Nephron (organoid): ENCODE measurements at regions not wholly inside any gene's neighbourhood (a gene's known extent, or its start where the extent isn't known, plus 50 kb on each side); places are given as distances from the start of the nearest gene placed in this dataset.
A peak's percentile ranks its signal among the peaks of the same experiment; 100 is the strongest.
"Not testable (repeated sequence)": the region's sequence is repeated elsewhere in the genome, so short reads cannot be mapped to it uniquely, and the experiment has no call there.

Source experiments
- H3K27ac Mint-ChIP-seq, 3 experiments: 2 replicates each; pipeline ENCODE4 v1.8.0; 2020; ENCODE audit warnings: mixed read lengths in 3 of 3, mild to moderate bottlenecking in 2 of 3, moderate library complexity in 1 of 3
- H3K27me3 Mint-ChIP-seq: 2 replicates; pipeline ENCODE4 v1.8.0; 2021; ENCODE audit warnings: low read depth, mild to moderate bottlenecking, moderate library complexity, mixed read lengths
- H3K36me3 Mint-ChIP-seq: 2 replicates; pipeline ENCODE4 v1.8.0; 2020; ENCODE audit warnings: low read depth, mixed read lengths
- H3K4me1 Mint-ChIP-seq: 2 replicates; pipeline ENCODE4 v1.8.0; 2020; ENCODE audit warnings: mixed read lengths
- H3K4me3 Mint-ChIP-seq, 3 experiments: 2 replicates each; pipeline ENCODE4 v1.8.0; 2020; ENCODE audit warnings: mild to moderate bottlenecking in 3 of 3, mixed read lengths in 3 of 3, moderate library complexity in 2 of 3
- H3K9me3 Mint-ChIP-seq: 2 replicates; pipeline ENCODE4 v1.8.0; 2020; ENCODE audit warnings: mixed read lengths

GRCh38 chr2:87571889-87572465, 175.9 kb upstream of the PLGLB2 start:
- H3K36me3 Mint-ChIP-seq, H3K4me3 Mint-ChIP-seq, H3K27me3 Mint-ChIP-seq, H3K4me1 Mint-ChIP-seq, H3K27ac Mint-ChIP-seq, H3K9me3 Mint-ChIP-seq: not testable (repeated sequence)

DNA sequence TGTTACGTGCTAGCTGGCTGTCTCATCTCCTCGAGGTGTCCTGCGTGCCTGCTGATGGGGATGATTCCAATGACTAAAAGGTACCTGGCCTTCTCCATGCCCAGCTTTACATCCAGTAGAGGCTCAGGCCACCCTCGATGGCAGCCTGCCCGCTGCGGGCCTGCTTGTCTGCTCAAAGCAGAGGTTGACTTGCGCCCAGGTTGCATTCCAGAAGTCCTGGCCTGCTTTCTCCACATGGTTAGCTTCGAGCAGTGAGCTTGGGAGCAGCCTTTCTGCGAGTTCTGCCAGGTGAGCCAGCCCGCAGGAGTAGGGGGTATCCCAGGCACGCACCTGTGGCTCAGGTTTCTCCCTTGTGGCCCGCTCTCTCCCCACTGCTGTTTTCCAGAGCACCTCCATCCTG, 175.0 kb upstream of the PLGLB2 start:
- H3K4me1 Mint-ChIP-seq, H3K27ac Mint-ChIP-seq, H3K36me3 Mint-ChIP-seq, H3K4me3 Mint-ChIP-seq, H3K27me3 Mint-ChIP-seq, H3K9me3 Mint-ChIP-seq: not testable (repeated sequence)

DNA sequence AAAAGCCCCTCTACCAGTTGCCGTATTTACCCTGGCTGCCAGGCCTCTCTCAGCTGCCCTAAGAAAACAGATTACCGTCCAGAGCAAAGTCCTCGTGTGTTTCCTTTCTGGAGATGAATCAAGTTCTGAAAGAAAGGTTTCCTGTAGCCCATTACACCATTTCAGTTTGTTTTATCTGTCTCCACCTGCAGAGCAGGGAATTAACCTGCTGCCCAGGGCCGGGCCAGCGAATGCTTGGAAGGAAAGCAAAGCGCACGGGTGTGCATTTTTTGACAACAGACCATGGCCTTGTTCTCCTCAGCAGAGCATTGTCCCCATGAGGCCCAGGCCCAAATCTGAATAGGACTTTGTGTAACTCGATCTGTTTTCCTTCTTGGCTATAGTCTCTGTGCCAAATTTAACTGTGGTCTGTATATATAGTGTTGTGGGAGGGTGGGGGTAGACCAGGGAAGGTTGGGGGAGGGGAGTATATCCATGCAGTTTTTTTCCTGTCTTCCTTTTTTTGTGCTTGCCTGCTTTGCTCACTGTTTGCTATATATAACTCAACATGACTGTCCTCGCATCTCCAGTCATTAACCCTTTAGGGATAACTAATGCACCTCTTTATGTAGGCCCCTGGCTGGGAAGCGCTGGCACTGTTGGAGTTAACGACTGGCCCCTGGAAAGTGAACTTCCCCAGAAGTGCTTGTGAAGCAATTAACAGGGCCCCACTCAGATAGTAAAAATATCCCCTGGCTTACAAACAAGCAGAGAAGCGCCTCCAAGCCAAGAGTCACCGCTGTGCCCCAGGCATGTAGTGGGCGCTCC, 174.3 kb upstream of the PLGLB2 start:
- H3K27me3 Mint-ChIP-seq, H3K4me1 Mint-ChIP-seq, H3K9me3 Mint-ChIP-seq, H3K27ac Mint-ChIP-seq, H3K4me3 Mint-ChIP-seq, H3K36me3 Mint-ChIP-seq: not testable (repeated sequence)

- not testable (repeated sequence) for H3K36me3 Mint-ChIP-seq, H3K27ac Mint-ChIP-seq, H3K4me3 Mint-ChIP-seq, H3K9me3 Mint-ChIP-seq, H3K27me3 Mint-ChIP-seq, H3K4me1 Mint-ChIP-seq
Measured at GRCh38 chr2:87574193-87575119, 173.4 kb upstream of the PLGLB2 start.

DNA sequence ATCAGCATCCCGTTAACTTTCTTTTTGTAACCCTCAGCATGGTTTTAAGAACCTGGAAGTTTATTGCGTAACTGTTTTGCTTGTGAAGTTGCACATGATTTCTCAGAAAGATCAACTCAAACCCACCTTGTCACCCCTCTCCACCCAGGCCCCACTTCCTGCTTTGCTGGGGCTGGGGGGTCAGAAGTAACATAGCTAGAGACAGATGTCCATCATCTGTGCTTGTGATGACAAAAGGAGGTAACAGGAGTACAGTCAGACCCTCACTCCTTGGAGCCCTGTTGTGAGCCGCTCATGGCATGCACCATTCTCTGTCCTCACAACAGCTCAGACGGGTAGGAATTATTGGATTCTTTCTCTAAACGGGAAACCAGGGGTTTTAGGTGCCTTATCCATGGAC, 172.7 kb upstream of the PLGLB2 start:
- not testable (repeated sequence) for H3K36me3 Mint-ChIP-seq, H3K27me3 Mint-ChIP-seq, H3K4me3 Mint-ChIP-seq, H3K4me1 Mint-ChIP-seq, H3K9me3 Mint-ChIP-seq, H3K27ac Mint-ChIP-seq

GRCh38 chr2:87577358-87577757, 170.5 kb upstream of the PLGLB2 start:
- not testable (repeated sequence) for H3K27me3 Mint-ChIP-seq, H3K4me1 Mint-ChIP-seq, H3K27ac Mint-ChIP-seq, H3K9me3 Mint-ChIP-seq, H3K4me3 Mint-ChIP-seq, H3K36me3 Mint-ChIP-seq

DNA sequence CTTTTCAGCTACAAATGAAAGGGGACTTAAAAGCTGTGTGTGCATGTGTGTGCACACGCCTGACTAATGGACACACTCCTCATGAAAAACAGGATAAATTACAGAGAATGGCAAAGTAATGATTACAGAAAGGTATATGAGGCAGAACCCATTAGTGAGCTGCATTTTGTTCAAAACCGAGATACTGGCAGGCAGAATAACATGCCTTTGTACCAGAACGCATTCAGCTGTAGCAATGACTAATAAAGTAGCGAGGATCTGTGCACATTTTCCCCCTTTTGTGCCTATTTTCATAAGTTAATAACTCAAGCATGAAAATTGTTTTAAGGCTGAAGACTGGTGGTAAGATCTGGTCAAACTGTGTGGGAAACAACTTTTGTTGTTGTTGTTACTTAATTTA, 165.7 kb upstream of the PLGLB2 start:
- not testable (repeated sequence) for H3K4me3 Mint-ChIP-seq, H3K4me1 Mint-ChIP-seq, H3K27ac Mint-ChIP-seq, H3K9me3 Mint-ChIP-seq, H3K27me3 Mint-ChIP-seq, H3K36me3 Mint-ChIP-seq

DNA sequence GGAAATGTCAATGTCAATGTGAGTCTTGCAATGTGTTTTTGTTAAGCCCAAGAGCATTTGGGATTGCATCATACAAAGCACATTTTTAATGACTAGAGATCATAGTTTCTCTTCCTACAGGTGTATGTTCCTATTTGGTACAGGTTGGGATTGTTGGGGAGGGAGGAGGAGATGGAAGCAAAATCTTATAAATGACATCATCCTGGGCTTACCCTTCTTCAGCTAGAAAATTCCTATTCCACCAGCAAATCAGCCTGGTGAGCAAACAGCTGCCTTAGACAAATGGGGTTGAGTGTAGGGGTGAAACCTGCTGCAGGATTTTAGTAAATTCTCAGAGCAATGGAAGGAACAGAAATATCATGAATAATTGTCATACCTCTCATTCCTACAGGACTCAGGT, 165.3 kb upstream of the PLGLB2 start:
- not testable (repeated sequence) for H3K36me3 Mint-ChIP-seq, H3K4me1 Mint-ChIP-seq, H3K4me3 Mint-ChIP-seq, H3K9me3 Mint-ChIP-seq, H3K27me3 Mint-ChIP-seq, H3K27ac Mint-ChIP-seq

DNA sequence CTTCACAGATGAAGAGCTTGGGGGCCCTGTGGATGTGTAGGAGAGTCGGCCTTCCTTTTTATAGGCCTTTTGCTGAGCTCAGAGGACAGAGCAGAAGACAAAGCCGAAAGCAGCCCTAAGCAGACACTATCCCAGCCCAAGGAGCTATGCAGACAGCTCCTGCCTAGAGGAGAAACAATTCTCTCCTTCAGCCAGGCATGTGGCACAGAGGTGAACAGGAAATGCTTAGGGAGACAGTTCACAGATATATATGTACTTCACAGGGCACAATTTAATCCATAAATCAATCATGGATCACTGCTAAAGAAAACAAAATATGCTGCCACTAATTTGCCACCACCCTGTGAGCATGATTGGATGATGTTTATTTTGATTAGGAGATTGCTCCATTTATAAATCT, 164.5 kb upstream of the PLGLB2 start:
- H3K4me1 Mint-ChIP-seq, H3K27ac Mint-ChIP-seq, H3K36me3 Mint-ChIP-seq, H3K27me3 Mint-ChIP-seq, H3K4me3 Mint-ChIP-seq, H3K9me3 Mint-ChIP-seq: not testable (repeated sequence)

GRCh38 chr2:87583803-87584202, 164.1 kb upstream of the PLGLB2 start:
- H3K27me3 Mint-ChIP-seq, H3K9me3 Mint-ChIP-seq, H3K4me1 Mint-ChIP-seq, H3K4me3 Mint-ChIP-seq, H3K36me3 Mint-ChIP-seq, H3K27ac Mint-ChIP-seq: not testable (repeated sequence)

GRCh38 chr2:87584268-87584906, 163.5 kb upstream of the PLGLB2 start:
- H3K4me3 Mint-ChIP-seq = peak overlapping the region in 2 of 3 experiments; percentile 14 to 47
- H3K4me1 Mint-ChIP-seq, H3K36me3 Mint-ChIP-seq, H3K27ac Mint-ChIP-seq, H3K27me3 Mint-ChIP-seq, H3K9me3 Mint-ChIP-seq: not testable (repeated sequence)

DNA sequence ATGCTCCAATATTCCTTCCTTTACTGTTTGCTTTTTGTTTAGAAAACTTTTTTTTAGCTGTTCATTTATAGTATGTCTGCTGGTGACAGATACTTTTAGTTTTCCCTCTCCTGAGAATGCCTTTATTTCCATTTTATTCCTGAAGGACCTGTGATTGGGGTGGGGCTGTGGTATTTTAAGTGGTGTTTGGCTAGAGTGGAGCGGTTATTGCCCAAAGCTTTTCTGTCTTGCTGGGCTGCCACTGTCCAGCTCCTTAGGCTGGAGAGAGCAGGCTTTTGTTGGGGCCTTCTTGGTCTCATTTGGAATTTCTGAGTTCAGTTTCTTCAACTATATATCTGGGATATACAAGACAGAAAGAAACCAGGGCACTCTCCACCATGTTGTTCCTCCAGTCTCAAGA, 160.0 kb upstream of the PLGLB2 start:
- H3K4me1 Mint-ChIP-seq, H3K27me3 Mint-ChIP-seq, H3K36me3 Mint-ChIP-seq, H3K4me3 Mint-ChIP-seq, H3K27ac Mint-ChIP-seq, H3K9me3 Mint-ChIP-seq: not testable (repeated sequence)

GRCh38 chr2:87592974-87593373, 154.9 kb upstream of the PLGLB2 start:
- not testable (repeated sequence) for H3K27me3 Mint-ChIP-seq, H3K4me1 Mint-ChIP-seq, H3K9me3 Mint-ChIP-seq, H3K4me3 Mint-ChIP-seq, H3K36me3 Mint-ChIP-seq
- H3K27ac Mint-ChIP-seq = peak overlapping the region in 1 of 3 experiments; percentile 44

GRCh38 chr2:87593784-87594610, 153.9 kb upstream of the PLGLB2 start:
- not testable (repeated sequence) for H3K4me3 Mint-ChIP-seq, H3K9me3 Mint-ChIP-seq, H3K36me3 Mint-ChIP-seq, H3K4me1 Mint-ChIP-seq, H3K27me3 Mint-ChIP-seq
- H3K27ac Mint-ChIP-seq = peak overlapping the region; percentile 55 to 95 (median 74)
